MCF 10A (cell line): ENCODE measurements at regions not wholly inside any gene's neighbourhood (a gene's known extent, or its start where the extent isn't known, plus 50 kb on each side); places are given as distances from the start of the nearest gene placed in this dataset.

Experiments
- BruUV-seq: library from RNA; stranded (reverse); fragments of 400-500 nt; replicated peaks from 2 replicates; lab custom pipeline; 2021; lab: Mats Ljungman, UMichigan
- CTCF ChIA-PET: fragments of 300-600 bp; sonication (Branson Sonifier 250); formaldehyde crosslinking; extraction: SDS; loops from one replicate; lab custom pipeline; 2021; ENCODE audit warnings: antibody characterized with exemption, inconsistent platforms; lab: Yijun Ruan, JAX
- POLR2A ChIA-PET: fragments of 300-600, 350-650 bp; sonication (Branson Sonifier 250); formaldehyde crosslinking; extraction: SDS; loops from one replicate; lab custom pipeline; 2020; ENCODE audit warnings: antibody characterized with exemption, inconsistent platforms; lab: Yijun Ruan, JAX
- DNase-seq: peaks from one replicate; pipeline ENCODE4 v3.0.0-alpha.2; 2018; ENCODE audit not compliant: unreplicated experiment
- H3K27ac Mint-ChIP-seq: one replicate; pipeline ENCODE4 v1.8.0; 2022; ENCODE audit warnings: mild to moderate bottlenecking, low read depth, mixed read lengths; ENCODE audit not compliant: unreplicated experiment
- H3K27me3 Mint-ChIP-seq: one replicate; pipeline ENCODE4 v1.8.0; 2022; ENCODE audit warnings: mixed read lengths; ENCODE audit not compliant: insufficient read depth, unreplicated experiment
- H3K36me3 Mint-ChIP-seq: one replicate; pipeline ENCODE4 v1.8.0; 2022; ENCODE audit warnings: mild to moderate bottlenecking, moderate library complexity, mixed read lengths; ENCODE audit not compliant: insufficient read depth, unreplicated experiment
- H3K4me1 Mint-ChIP-seq: one replicate; pipeline ENCODE4 v1.8.0; 2022; ENCODE audit warnings: mixed read lengths; ENCODE audit not compliant: insufficient read depth, unreplicated experiment
- H3K4me3 Mint-ChIP-seq: one replicate; pipeline ENCODE4 v1.8.0; 2022; ENCODE audit warnings: mild to moderate bottlenecking, moderate library complexity, mixed read lengths; ENCODE audit not compliant: unreplicated experiment
- H3K9me3 Mint-ChIP-seq: one replicate; pipeline ENCODE4 v1.8.0; 2022; ENCODE audit warnings: mixed read lengths; ENCODE audit not compliant: unreplicated experiment
- CTCF ChIP-seq: fragments of 200-600 bp; IDR thresholded peaks from one replicate; pipeline ENCODE4 v1.8.0; 2022; ENCODE audit warnings: antibody characterized with exemption, mild to moderate bottlenecking; ENCODE audit not compliant: unreplicated experiment
- intact Hi-C: fragments of 100-400 bp; cut with micrococcal nuclease; formaldehyde crosslinking; loops from 2 replicates; pipeline ENCODE4 v1.14.1; 2022

- Mint-ChIP-seq H3K9me3 (peaks cover 6% of the 10 kb centered on the region), H3K4me1 (no peaks in the 10 kb centered on the region), H3K4me3 (no peak overlapping the region), H3K36me3 (peaks cover 13% of the 10 kb centered on the region), H3K27ac (no peak overlapping the region), H3K27me3 (no peaks in the 10 kb centered on the region)
- no TSS peak for BruUV-seq
- TF ChIP-seq CTCF: no peak
- peak; percentile 11 for DNase-seq
- CTCF ChIA-PET: no interaction called here
- POLR2A ChIA-PET: no interaction called here
- intact Hi-C loops: no loop called here
These were observed 284.3 kb upstream of the SYT1 start for GRCh38 chr12:78580296-78580695.

GRCh38 chr12:78584695-78585094, 279.9 kb upstream of the SYT1 start:
- H3K27me3 Mint-ChIP-seq: no peaks in the 10 kb centered on the region
- peak; percentile 29 for TF ChIP-seq CTCF
- POLR2A ChIA-PET: no interaction called here
- H3K36me3 Mint-ChIP-seq: peaks cover 7% of the 10 kb centered on the region
- H3K4me1 Mint-ChIP-seq: no peaks in the 10 kb centered on the region
- peak; percentile 50 for DNase-seq
- no peak overlapping the region for H3K4me3 Mint-ChIP-seq
- intact Hi-C loops: loop anchor here (2.0 kb wide), 1 partner anchor 404 kb away; no protein-coding TSS in a partner anchor
- no peak overlapping the region for H3K27ac Mint-ChIP-seq
- peaks cover 13% of the 10 kb centered on the region for H3K9me3 Mint-ChIP-seq
- no TSS peak for BruUV-seq
- CTCF ChIA-PET: interaction anchor here (0.9 kb wide), 1 partner anchor 114 kb away, joined by 3 read pairs; no protein-coding TSS in a partner anchor

GRCh38 chr12:78585132-78585531, 279.4 kb upstream of the SYT1 start:
- POLR2A ChIA-PET: no interaction called here
- Mint-ChIP-seq H3K27me3 (no peaks in the 10 kb centered on the region), H3K4me3 (no peak overlapping the region), H3K36me3 (peaks cover 7% of the 10 kb centered on the region), H3K4me1 (no peaks in the 10 kb centered on the region), H3K9me3 (peaks cover 13% of the 10 kb centered on the region), H3K27ac (no peak overlapping the region)
- intact Hi-C loops: loop anchor here (2.0 kb wide), 1 partner anchor 404 kb away; no protein-coding TSS in a partner anchor
- no peak for TF ChIP-seq CTCF
- CTCF ChIA-PET: interaction anchor here (0.6 kb wide), 1 partner anchor 196 kb away, joined by 5 read pairs; no protein-coding TSS in a partner anchor
- no TSS peak for BruUV-seq
- no peak for DNase-seq

- Mint-ChIP-seq H3K9me3 (peaks cover 13% of the 10 kb centered on the region), H3K27me3 (no peaks in the 10 kb centered on the region), H3K27ac (no peak overlapping the region), H3K36me3 (peaks cover 7% of the 10 kb centered on the region), H3K4me3 (no peak overlapping the region), H3K4me1 (no peaks in the 10 kb centered on the region)
- ChIA-PET CTCF (no interaction called here), POLR2A (no interaction called here)
- TF ChIP-seq CTCF: no peak
- no TSS peak for BruUV-seq
- DNase-seq: no peak
- intact Hi-C loops: no loop called here
These were observed 277.8 kb upstream of the SYT1 start for GRCh38 chr12:78586790-78587189.
